SH-SY5Y (cell line): ENCODE measurements at regions not wholly inside any gene's neighbourhood (a gene's known extent, or its start where the extent isn't known, plus 50 kb on each side); places are given as distances from the start of the nearest gene placed in this dataset.

Experiments
- GATA2 ChIP-seq: IDR thresholded peaks from 2 replicates; pipeline ENCODE4 v1.6.1; 2011; ENCODE audit warnings: mild to moderate bottlenecking, low read depth, low read length
- GATA3 ChIP-seq: IDR thresholded peaks from 2 replicates; pipeline ENCODE4 v1.6.1; 2011; ENCODE audit warnings: low read depth, mild to moderate bottlenecking, low read length, moderate library complexity

GRCh38 chr14:65926504-65926903, 514.0 kb downstream of the FUT8 start:
- TF ChIP-seq GATA2 (no peak), GATA3 (no peak)
